ENCODE measurements at regions not wholly inside any gene's neighbourhood (a gene's known extent, or its start where the extent isn't known, plus 50 kb on each side); places are given as distances from the start of the nearest gene placed in this dataset.

- H3K79me1 ChIP-seq (ENCODE audit: low read depth, low read length): no peaks in the 10 kb centered on the region
- TF ChIP-seq SIX5 (IDR thresholded peaks at IDR 0.05; ENCODE audit: low read depth, low read length) (no peak), MAX (IDR thresholded peaks at IDR 0.05) (no peak)
- no peak overlapping the region for H3K14ac ChIP-seq (ENCODE audit: insufficient read length)
- H4K91ac ChIP-seq (replicated peaks; ENCODE audit: insufficient read length, low read length): no peak overlapping the region
- no peak for FAIRE-seq
- no peaks in the 10 kb centered on the region for H3K79me2 ChIP-seq (ENCODE audit: control insufficient read depth in 1 of 2, insufficient read depth in 2 of 2, low read length in 2 of 2)
- no peak overlapping the region for H2AK5ac ChIP-seq (ENCODE audit: low read depth, low read length)
- H3K27ac ChIP-seq (ENCODE audit: low read depth, low read length): no peak overlapping the region
- no peak overlapping the region for H3K4me3 ChIP-seq (ENCODE audit: extremely low read depth in 1 of 4, insufficient read depth in 2 of 4, low read depth in 3 of 4, low read length in 4 of 4)
- no peak overlapping the region for H3K23ac ChIP-seq (ENCODE audit: insufficient read length)
- no peaks in the 10 kb centered on the region for H3K36me3 ChIP-seq (ENCODE audit: control insufficient read depth in 2 of 4, insufficient read depth in 4 of 4, low read length in 3 of 4)
- no peaks in the 10 kb centered on the region for H3K27me3 ChIP-seq (replicated peaks in 1 of 4; ENCODE audit: control insufficient read depth in 3 of 4, extremely low read depth in 1 of 4, insufficient read depth in 3 of 4, low read length in 3 of 4)
- H3K9ac ChIP-seq (replicated peaks in 1 of 4; ENCODE audit: extremely low read depth in 1 of 4, low read depth in 3 of 4, low read length in 3 of 4): no peak overlapping the region
- H4K20me1 ChIP-seq (replicated peaks in 1 of 2; ENCODE audit: control insufficient read depth in 1 of 2, insufficient read depth in 2 of 2, low read length in 2 of 2): no peaks in the 10 kb centered on the region
- no peak overlapping the region for H3K18ac ChIP-seq (ENCODE audit: extremely low read depth, low read length)
- H3K56ac ChIP-seq (replicated peaks; ENCODE audit: insufficient read length, low read depth, low read length): no peak overlapping the region
- no peak overlapping the region for H2BK20ac ChIP-seq (ENCODE audit: low read length)
- H2BK5ac ChIP-seq (ENCODE audit: low read depth, low read length): no peak overlapping the region
- H2AFZ ChIP-seq (ENCODE audit: low read length): no peak overlapping the region
- H2BK12ac ChIP-seq (ENCODE audit: low read depth, low read length): no peak overlapping the region
- peaks cover 0 to 10% (median 4%) of the 10 kb centered on the region in 4 experiments; a peak in 4 of 7 replicates for H3K4me1 ChIP-seq (replicated peaks in 1 of 4; ENCODE audit: control insufficient read depth in 3 of 4, insufficient read depth in 4 of 4, low read length in 3 of 4)
- ChIA-PET POLR2A (ENCODE audit: partially characterized antibody) (no interaction called here), CTCF (ENCODE audit: partially characterized antibody) (interaction anchor here (1.2 kb wide), 1 partner anchor 19 kb away, joined by 3 read pairs; no protein-coding TSS in a partner anchor)
- no peak overlapping the region for H4K8ac ChIP-seq (ENCODE audit: extremely low read depth, insufficient read depth, low read length)
- H3K9me3 ChIP-seq (ENCODE audit: insufficient read depth in 2 of 2, low read depth in 1 of 2, low read length in 1 of 2): no peaks in the 10 kb centered on the region; a peak in 1 of 4 replicates
- peaks cover under 1% of the 10 kb centered on the region; the same call in 1 of the 2 replicates for H3K23me2 ChIP-seq (ENCODE audit: low read depth, low read length)
- no peak overlapping the region for H3K4ac ChIP-seq (replicated peaks; ENCODE audit: insufficient read length, low read depth, low read length)
- DNase-seq (ENCODE audit: low read depth in 1 of 2, low spot score in 2 of 2): no peak
- peak overlapping the region; percentile 31 for H2BK120ac ChIP-seq (replicated peaks; ENCODE audit: low read depth, low read length)
- H4K5ac ChIP-seq (ENCODE audit: insufficient read length, low read depth, low read length): no peak overlapping the region
- no peak overlapping the region for H2BK15ac ChIP-seq (ENCODE audit: low read length)
- H3K4me2 ChIP-seq (ENCODE audit: insufficient read depth in 1 of 2, low read depth in 2 of 2, low read length in 2 of 2): no peak overlapping the region
- WGBS, 2 experiments (ENCODE audit: extremely low coverage in 1 of 2, insufficient coverage in 1 of 2, insufficient read length in 1 of 2, insufficient replicate concordance in 2 of 2, low coverage in 1 of 2, low lambda C conversion rate in 2 of 2, missing lambda C conversion rate in 1 of 2): 87% methylated on average over 1 of the region's 1 CpG; no CpG with 5 or more reads in 1 of the 2 experiments
Observed at GRCh38 chr6:158877716-158878115, 58.5 kb upstream of the EZR start.

Data from H1 (cell line).